Astrocyte (in vitro differentiated cells and primary cell): ENCODE measurements at regions not wholly inside any gene's neighbourhood (a gene's known extent, or its start where the extent isn't known, plus 50 kb on each side); places are given as distances from the start of the nearest gene placed in this dataset.

Experiments used
- EZH2 ChIP-seq: IDR thresholded peaks from 2 replicates; pipeline ENCODE4 v1.6.1; 2012; ENCODE audit warnings: mild to moderate bottlenecking, low read length, inconsistent platforms; ENCODE audit not compliant: insufficient read depth
- TF ChIP-seq, protein P1 (sequence below): IDR thresholded peaks from 2 replicates; pipeline ENCODE4 v1.5.1; 2011; ENCODE audit warnings: low read depth, mild to moderate bottlenecking, inconsistent platforms, low read length, moderate library complexity; ENCODE audit not compliant: insufficient read depth

DNA sequence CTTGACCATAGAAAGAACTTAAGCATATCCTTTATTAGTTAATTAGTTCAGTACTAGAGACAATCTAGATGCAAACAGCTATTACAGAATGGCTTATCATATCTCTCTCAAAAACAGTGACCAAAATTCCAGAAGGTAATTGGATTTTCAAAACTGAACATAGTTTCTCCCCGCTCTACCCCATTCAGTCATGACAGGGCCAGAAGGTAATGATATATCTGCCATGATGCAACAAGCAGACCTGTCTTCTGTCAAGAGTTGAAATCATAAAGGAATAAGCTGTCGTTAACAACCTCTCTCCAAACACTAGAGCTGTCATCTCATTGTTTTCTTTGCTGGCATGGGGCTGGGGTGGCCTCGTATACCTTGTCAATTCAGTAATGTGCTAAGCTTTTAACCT, 200.5 kb upstream of the POU5F2 start:
- TF ChIP-seq, protein P1, sequence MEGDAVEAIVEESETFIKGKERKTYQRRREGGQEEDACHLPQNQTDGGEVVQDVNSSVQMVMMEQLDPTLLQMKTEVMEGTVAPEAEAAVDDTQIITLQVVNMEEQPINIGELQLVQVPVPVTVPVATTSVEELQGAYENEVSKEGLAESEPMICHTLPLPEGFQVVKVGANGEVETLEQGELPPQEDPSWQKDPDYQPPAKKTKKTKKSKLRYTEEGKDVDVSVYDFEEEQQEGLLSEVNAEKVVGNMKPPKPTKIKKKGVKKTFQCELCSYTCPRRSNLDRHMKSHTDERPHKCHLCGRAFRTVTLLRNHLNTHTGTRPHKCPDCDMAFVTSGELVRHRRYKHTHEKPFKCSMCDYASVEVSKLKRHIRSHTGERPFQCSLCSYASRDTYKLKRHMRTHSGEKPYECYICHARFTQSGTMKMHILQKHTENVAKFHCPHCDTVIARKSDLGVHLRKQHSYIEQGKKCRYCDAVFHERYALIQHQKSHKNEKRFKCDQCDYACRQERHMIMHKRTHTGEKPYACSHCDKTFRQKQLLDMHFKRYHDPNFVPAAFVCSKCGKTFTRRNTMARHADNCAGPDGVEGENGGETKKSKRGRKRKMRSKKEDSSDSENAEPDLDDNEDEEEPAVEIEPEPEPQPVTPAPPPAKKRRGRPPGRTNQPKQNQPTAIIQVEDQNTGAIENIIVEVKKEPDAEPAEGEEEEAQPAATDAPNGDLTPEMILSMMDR, result no peak
- TF ChIP-seq EZH2, result no peak
